ENCODE measurements at regions not wholly inside any gene's neighbourhood (a gene's known extent, or its start where the extent isn't known, plus 50 kb on each side); places are given as distances from the start of the nearest gene placed in this dataset.
A peak's percentile ranks its signal among the peaks of the same experiment; 100 is the strongest.

- DNase-seq (ENCODE audit: extremely low spot score): no peak
- ChIA-PET POLR2A (no interaction called here), CTCF (no interaction called here)
- no peak for TF ChIP-seq CTCF (IDR thresholded peaks at IDR 0.05; ENCODE audit: control extremely low read depth, extremely low read depth, low read depth, missing control alignments)
These were observed 1465.7 kb upstream of the DIAPH2 start for GRCh38 chrX:95218976-95219375.

- no peak for DNase-seq (ENCODE audit: extremely low spot score)
- CTCF ChIA-PET: no interaction called here
- POLR2A ChIA-PET: no interaction called here
- no peak for TF ChIP-seq CTCF (IDR thresholded peaks at IDR 0.05; ENCODE audit: control extremely low read depth, extremely low read depth, low read depth, missing control alignments)
These were observed 1436.3 kb upstream of the DIAPH2 start for GRCh38 chrX:95248386-95248785.

- ChIA-PET CTCF (no interaction called here), POLR2A (no interaction called here)
- TF ChIP-seq CTCF (IDR thresholded peaks at IDR 0.05; ENCODE audit: control extremely low read depth, extremely low read depth, low read depth, missing control alignments): no peak
- no peak for DNase-seq (ENCODE audit: extremely low spot score)
These were observed 1394.2 kb upstream of the DIAPH2 start for GRCh38 chrX:95290455-95290854.

- DNase-seq (ENCODE audit: extremely low spot score): no peak
- ChIA-PET POLR2A (no interaction called here), CTCF (no interaction called here)
- TF ChIP-seq CTCF (IDR thresholded peaks at IDR 0.05; ENCODE audit: control extremely low read depth, extremely low read depth, low read depth, missing control alignments): no peak
These were observed 1393.1 kb upstream of the DIAPH2 start for GRCh38 chrX:95291561-95291960.

- DNase-seq (ENCODE audit: extremely low spot score): peak; percentile 3
- ChIA-PET POLR2A (no interaction called here), CTCF (interaction anchor here (1.3 to 2.5 kb wide), 4 partner anchors 14 to 38 kb away, joined by 3 to 10 read pairs (median 3); no protein-coding TSS in a partner anchor)
- no peak for TF ChIP-seq CTCF (IDR thresholded peaks at IDR 0.05; ENCODE audit: control extremely low read depth, extremely low read depth, low read depth, missing control alignments)
These were observed 1365.8 kb upstream of the DIAPH2 start for GRCh38 chrX:95318882-95319281.

- TF ChIP-seq CTCF (IDR thresholded peaks at IDR 0.05; ENCODE audit: control extremely low read depth, extremely low read depth, low read depth, missing control alignments): no peak
- ChIA-PET POLR2A (no interaction called here), CTCF (no interaction called here)
- DNase-seq (ENCODE audit: extremely low spot score): no peak
These were observed 1359.5 kb upstream of the DIAPH2 start for GRCh38 chrX:95325185-95325584.

GRCh38 chrX:95330292-95330691, 1354.3 kb upstream of the DIAPH2 start:
- POLR2A ChIA-PET: no interaction called here
- no peak for TF ChIP-seq CTCF (IDR thresholded peaks at IDR 0.05; ENCODE audit: control extremely low read depth, extremely low read depth, low read depth, missing control alignments)
- no peak for DNase-seq (ENCODE audit: extremely low spot score)
- CTCF ChIA-PET: no interaction called here
